ENCODE measurements at regions not wholly inside any gene's neighbourhood (a gene's known extent, or its start where the extent isn't known, plus 50 kb on each side); places are given as distances from the start of the nearest gene placed in this dataset.

- TF ChIP-seq POLR2AphosphoS5 (IDR thresholded peaks at IDR 0.05; ENCODE audit: insufficient read depth in 1 of 2, low read depth in 1 of 2): no peak
- TF ChIP-seq, protein P1, sequence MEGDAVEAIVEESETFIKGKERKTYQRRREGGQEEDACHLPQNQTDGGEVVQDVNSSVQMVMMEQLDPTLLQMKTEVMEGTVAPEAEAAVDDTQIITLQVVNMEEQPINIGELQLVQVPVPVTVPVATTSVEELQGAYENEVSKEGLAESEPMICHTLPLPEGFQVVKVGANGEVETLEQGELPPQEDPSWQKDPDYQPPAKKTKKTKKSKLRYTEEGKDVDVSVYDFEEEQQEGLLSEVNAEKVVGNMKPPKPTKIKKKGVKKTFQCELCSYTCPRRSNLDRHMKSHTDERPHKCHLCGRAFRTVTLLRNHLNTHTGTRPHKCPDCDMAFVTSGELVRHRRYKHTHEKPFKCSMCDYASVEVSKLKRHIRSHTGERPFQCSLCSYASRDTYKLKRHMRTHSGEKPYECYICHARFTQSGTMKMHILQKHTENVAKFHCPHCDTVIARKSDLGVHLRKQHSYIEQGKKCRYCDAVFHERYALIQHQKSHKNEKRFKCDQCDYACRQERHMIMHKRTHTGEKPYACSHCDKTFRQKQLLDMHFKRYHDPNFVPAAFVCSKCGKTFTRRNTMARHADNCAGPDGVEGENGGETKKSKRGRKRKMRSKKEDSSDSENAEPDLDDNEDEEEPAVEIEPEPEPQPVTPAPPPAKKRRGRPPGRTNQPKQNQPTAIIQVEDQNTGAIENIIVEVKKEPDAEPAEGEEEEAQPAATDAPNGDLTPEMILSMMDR (IDR thresholded peaks at IDR 0.05): no peak
These were observed 494.0 kb downstream of the KIF20B start for GRCh38 chr10:90195288-90195840.

All from vagina (tissue), 2 donors.